Anterior cingulate cortex (tissue), 58 donors: ENCODE measurements at regions not wholly inside any gene's neighbourhood (a gene's known extent, or its start where the extent isn't known, plus 50 kb on each side); places are given as distances from the start of the nearest gene placed in this dataset.
"Not testable (repeated sequence)": the region's sequence is repeated elsewhere in the genome, so short reads cannot be mapped to it uniquely, and the experiment has no call there.

Experiments
- DNase-seq, 58 donors: peaks; one replicate each; lab custom pipeline; 2025; lab: John Stamatoyannopoulos, UW

DNA sequence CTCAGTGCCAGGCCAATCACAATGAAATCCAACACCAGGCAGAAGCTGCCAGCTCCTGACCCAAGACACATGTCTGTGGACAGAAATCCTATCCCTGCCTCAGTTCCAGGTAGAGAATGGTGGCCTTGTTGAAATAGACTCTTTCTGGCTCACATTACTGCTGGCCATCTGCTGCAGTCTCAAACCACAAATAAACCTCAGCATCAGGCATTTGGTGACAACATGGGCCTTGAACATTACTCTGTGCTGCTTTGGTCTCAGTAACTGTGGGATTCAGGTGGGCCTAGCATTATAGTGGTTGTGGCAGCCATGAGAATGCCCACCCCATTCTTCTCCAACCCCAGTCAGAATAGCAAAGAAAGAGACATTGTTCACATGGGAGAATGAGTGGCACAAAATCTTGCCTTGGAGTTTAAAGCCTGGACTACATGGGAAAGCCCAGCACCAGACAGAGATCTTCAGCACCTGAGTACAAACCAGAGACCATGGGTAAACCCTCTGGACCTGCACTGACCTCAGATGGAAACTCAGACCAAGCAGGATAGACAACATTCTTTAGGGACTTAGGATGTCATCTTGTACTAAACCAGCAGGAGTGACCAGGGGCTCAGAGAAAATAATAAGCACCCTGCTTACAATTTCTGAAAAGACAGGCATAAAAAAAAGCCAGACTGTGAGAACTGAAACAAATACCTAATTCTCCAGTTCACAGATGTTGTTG lies 50.4 kb upstream of the TRAM1L1 start:
- no peak for DNase-seq

DNA sequence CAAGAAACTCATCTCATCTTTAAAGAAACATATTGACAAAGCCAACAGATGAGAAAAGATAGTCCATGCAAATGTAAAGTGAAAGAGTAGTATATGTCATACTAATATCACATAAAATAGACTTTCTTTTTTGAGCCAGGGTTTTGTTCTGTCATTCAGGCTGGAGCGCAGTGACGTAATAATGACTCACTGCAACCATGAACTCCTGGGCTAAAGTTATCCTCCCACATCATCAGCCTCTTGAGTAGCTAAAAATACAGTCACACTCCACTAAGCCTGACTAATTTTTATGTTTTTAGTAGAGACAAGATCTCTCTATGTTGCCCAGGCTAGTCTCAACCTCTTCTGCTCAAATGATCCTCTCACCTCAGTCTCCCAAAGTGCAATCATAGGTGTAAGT lies 51.8 kb upstream of the TRAM1L1 start:
- DNase-seq: no peak

DNA sequence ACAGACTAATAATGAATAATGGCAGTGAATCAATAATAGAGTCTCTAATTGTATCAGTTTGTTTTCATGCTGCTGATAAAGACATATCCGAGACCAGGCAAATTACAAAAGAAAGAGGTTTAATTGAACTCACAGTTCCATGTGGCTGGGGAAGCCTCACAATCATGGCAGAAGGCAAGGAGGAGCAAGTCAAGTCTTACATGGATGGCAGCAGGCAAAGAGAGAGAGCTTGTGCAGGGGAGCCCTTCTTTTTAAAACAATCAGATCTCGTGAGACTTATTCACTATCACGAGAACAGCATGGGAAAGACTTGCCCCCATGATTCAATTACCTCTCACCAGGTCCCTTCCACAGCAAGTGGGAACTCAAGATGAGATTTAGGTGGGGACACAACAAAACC lies 53.4 kb upstream of the TRAM1L1 start:
- not testable (repeated sequence) for DNase-seq

DNA sequence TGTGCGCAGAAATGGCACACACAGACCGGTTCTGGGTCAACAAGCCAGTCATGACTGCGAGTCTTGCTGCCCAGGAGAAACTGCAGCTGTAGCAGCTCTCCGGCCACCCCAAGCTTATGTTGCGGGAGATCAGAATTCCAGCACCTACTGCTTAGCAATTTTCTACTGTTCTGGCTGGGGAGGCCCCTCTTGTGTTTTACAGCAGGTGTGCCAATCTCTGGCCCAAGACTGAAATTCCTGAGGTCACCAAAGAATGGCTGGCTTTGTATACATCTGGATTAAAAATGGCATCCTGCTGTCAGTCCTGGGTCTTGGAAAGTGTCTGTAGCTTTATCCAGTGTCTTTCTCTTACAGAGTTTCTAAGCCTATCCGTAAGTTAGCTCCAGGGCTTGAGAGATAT lies 68.9 kb upstream of the TRAM1L1 start:
- no peak for DNase-seq

DNA sequence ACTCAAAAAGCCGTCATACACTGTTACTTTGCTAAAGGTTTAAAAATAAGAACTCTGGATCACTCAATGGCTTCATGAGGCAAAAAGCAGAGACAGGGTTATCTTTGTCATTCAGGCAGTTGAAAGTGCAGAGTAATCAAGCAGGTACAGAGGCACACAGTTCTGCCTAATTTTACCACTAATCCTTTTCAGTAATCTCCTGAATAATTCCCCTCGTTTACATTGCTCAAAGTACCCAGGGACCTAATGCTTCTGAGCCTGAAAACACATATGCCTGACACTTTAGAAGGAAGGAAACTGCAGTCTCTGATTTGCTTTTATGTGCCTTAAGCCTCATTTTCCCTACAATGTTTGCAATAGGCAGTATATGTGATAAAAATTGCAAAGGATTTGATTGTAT lies 71.4 kb upstream of the TRAM1L1 start:
- no peak for DNase-seq

DNA sequence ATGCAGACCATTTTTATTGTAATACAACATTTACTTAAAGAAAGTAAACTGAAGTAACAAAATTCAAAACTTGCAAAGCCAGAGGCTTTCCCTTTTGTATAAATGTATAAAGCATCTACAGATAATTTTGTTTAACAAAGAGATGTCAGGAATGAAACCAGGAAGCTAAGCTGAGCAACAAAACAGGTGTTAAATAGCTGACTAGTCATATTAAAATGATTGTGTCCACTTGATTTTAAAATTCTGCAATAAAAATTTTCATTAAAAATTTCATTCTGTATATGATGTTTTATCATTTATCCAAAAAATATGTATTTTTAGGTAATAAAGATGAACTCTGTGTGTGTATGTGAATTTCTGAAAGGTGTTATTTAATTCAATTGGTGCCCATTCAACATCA lies 72.0 kb upstream of the TRAM1L1 start:
- no peak for DNase-seq

DNA sequence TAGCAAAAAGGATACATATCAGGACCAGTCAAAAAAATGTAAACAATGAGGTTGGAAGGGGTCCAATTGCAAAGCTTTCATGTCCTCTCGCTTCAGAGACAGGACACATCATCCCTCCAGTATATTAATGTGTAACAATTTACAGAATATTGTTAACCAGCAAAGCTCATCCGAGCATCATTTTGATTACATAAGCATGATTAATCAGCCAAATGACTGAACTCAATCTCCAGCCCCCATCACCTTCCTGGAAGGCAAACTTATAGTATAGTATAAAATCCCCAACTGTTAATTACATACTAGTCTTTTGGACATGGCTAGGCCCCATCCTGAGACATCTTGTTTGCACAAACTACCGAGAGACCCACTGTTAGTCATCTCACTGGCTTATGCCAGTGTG lies 77.6 kb upstream of the TRAM1L1 start:
- DNase-seq: no peak

DNA sequence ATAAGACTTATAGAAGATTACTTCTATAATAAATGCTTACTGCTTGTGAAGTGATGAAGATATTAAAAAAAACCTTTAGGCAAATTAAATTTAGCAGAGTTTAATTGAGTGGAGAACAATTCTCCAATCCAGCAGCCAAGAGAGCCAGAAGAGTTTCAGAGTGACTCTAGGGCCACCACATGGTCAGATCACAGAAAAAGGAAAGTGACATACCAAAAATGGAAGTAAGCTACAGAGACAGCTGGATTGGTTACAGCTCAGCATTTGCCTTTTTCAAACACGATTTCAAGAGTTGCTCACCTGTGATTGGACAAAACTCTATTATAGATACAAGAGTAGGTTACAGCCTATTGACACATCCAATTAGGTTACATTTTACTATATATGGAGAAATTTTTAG lies 79.0 kb upstream of the TRAM1L1 start:
- DNase-seq: no peak

DNA sequence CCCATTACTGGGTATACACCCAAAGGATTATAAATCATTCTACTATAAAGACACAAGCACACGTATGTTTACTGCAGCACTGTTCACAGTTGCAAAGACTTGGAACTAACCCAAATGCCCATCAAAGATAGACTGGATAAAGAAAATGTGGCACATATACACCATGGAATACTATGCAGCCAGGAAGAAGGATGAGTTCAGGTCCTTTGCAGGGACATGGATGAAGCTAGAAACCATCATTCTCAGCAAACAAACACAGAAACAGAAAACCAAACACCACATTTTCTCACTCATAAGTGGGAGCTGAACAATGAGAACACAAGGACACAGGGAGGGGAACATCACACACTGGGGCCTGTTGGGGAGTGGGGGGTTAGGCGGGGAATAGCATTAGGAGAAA lies 90.0 kb upstream of the TRAM1L1 start:
- not testable (repeated sequence) for DNase-seq

DNA sequence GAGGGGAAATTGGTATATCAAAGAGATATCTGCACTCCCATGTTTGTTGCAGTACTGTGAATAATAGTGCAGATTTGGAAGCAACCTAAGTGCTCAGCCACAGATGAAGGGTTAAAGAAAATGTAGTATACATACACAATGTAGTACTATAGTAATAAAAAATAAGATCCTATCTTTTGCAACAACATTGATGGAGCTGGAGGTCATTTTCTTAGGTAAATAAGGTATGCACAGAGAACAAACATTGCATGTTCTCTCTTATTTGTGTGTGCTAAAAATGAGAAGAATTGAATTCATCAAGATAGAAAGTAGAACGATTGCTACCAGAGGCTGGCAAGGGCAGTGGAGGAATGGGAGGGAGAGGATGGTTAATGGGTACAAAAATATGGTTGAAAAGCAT lies 117.9 kb upstream of the TRAM1L1 start:
- no peak for DNase-seq

DNA sequence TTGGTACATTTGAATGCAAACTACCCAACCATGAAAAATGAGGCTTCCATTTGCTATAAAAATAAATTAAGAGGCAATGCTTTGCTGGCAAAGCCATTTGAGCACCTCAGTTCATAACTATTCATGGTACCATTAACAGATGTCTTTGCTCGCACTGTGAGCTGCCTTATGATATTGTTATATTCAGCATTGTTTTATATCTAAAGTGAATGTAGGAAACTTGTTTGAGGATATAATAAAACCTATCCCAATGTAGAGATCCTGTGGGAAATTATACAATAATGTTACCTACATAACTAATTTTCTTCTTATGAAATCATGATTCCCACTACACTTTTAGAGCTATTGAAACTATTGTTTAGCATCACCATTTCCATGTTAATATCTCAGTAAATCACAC lies 125.2 kb upstream of the TRAM1L1 start:
- no peak for DNase-seq

DNA sequence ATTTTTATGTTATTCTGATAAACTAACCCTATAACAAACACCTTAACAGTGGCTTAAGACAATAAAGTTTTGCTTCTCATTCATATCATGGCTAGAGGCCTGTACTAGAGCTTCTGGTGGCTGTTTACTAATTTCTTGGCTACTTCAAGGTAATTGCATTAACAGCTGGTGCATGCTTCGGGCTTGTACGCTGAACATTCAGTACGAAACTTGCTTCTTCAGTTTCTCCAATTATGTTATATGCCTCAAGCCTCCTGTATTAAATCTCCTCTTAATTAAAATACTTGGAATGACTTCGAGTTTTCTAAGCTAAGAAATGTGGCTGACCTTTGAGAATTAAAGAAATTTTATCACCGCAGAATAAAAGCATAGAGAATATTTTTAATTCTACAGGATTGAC lies 138.9 kb upstream of the TRAM1L1 start:
- DNase-seq: no peak

DNA sequence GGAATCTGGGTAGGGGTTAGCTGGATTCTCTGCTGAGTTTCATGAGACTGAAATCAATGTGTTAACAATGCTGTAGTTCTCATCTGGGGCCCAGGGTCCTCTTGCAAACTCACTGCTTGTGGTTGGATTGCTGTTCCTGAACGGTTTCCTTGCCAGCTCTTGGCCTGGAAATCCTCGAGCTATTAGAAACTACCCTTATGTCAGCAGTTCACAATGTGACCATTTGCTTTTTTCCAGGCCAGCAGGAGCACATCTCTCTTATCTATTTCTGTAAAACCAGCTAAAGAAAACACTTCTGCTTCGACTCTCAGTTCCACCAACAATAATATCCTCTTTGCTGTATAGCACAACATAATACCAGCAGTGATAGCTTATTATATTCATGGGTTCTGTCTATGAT lies 140.1 kb upstream of the TRAM1L1 start:
- no peak for DNase-seq

DNA sequence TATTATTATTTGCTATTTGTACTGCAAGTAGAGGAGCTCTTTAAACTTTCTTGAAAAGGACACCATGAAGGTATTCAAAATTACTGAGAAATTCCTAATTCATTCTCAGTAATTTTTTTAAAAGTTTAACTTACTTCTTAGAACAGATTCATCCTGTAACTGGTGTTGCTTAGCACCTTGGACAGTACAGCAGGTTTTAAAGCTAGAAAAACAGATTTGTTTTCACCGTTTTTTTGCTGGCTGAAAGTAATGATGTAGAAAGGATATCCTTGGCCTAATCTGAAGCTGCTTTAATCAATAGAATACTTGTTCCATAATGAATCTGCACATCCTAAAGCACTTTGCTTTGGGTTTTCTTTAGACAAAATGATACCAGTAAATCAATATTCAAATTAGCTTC lies 142.5 kb upstream of the TRAM1L1 start:
- no peak for DNase-seq

DNA sequence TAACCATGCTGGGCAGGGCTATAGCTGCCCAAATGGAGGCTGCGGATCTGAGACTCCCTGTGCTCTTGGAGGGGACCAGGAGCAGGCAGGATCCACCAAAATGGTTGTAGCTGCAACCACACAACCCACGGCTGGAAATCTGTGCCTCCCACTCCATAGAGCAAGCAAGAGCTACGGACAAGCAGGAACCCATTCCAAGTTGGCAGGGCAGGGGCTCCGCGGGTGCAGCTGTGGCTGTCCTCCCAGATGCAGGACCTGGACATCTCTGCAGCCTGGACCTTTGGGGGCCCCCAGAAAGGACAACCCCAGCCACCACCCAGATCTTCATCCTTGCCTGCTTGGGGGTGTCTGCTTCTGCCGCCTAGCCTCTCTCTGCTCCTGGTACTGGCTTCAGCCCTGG lies 154.1 kb upstream of the TRAM1L1 start:
- DNase-seq: peak in 1 of 58 donors; percentile 0

DNA sequence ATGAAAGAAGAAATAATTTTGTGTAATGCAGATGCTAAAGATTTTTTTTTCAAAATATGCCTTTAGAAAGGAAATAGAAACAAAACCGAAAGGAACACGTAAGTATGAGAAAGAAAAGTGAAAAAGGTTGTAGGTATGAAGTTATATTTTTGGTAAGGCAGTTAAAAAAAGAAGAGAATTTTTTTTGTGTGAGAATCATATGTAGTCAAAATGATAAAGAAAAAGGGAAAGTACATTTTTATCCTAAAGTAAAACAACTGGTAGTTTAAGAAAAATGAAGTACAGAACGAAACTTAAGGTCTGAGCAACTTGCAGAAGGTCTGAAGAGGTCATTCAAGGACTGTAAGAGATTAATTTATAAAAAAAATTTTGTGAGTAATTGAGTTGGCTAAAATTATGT lies 164.0 kb upstream of the TRAM1L1 start:
- no peak for DNase-seq

DNA sequence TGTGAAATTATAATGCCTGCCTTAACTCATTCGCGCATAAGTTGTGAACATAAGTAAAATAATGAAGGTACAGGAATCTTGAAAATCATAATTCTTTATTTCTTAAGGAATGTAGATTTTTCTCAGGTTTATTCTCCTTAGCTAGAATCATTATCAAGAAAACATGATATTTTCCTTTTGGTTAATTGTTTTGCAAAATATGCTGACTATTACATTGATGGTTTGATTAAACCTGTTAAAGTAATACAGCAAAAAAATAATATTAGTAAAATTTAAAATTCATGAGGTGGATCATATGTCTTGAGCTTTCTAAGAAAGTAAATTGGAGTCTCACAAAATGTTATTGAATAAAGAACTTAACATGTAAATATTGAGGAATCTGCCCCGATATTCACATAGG lies 178.7 kb upstream of the TRAM1L1 start:
- DNase-seq: no peak

DNA sequence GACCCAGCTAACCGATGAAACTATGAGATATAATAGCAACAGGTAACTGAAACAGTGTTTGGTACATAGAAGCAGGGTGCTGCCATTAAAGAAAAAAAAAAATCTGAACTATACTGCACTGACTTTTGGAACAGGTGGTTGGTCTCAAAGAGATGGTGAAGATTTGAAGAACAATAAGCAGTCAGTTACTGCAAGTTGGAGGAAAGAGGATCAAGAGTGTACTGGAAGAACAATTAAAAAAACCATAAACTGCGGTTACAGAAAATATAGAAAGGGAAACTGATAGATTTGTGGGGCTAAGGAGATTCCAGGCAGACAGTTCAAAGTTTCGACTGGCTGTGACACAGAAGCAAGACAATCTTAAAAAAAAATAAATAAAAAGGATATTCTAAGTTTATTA lies 181.9 kb upstream of the TRAM1L1 start:
- DNase-seq: no peak

DNA sequence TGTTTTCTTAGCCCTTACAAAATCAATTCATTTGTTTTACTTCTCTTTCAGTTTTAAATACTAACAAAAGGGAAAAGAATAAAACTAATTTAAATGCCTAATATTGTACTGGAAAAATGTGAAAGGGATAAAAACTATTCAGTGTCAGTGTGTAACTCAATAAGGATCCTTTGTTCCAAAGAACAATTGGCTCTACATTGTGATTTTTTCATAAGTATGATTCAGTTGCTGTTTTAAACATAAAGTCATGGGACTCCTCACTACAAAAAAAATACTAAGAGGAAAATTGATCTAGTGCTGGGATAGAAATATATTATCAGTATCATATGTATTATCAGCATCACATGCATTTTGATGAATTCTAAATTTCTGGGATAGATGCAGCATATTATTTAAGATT lies 199.4 kb upstream of the TRAM1L1 start:
- peak in 1 of 58 donors; percentile 45 for DNase-seq

DNA sequence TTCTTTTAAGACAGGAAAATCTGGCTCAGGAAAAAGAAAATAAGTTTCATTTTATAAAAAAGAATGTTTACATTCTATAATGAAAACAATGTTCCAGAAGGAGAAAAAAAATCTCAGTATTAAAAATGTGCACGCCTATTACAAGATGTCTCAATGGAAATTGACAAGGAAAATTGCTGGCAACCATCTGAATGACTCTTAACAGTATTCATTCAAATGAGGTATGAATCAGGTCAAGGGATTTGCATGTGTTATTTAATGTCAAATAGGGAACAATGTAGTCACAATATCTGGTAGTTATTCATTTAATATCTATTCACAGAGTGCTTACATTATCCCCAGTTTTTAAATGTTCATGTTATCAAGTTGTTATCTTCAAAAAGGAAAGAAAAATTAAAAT lies 208.4 kb upstream of the TRAM1L1 start:
- no peak for DNase-seq

DNA sequence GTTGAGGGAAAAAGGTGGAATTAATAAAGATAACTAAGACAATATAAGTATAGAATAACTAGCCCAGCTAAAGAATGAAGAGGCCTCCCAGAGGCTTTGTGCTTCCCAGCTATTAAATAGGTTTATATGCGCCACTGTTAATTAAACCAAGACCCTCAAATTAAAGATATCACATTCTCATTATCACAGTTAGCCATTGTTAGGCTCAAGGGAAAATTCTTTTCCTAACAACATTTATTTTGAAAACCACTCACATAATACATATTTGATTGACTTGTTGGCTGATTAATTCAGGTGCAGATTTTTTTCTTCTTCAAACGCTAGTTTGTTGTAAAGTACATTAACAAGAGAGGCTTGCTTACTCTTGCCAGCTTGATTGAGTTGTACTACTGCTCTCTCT lies 216.8 kb upstream of the TRAM1L1 start:
- DNase-seq: no peak

DNA sequence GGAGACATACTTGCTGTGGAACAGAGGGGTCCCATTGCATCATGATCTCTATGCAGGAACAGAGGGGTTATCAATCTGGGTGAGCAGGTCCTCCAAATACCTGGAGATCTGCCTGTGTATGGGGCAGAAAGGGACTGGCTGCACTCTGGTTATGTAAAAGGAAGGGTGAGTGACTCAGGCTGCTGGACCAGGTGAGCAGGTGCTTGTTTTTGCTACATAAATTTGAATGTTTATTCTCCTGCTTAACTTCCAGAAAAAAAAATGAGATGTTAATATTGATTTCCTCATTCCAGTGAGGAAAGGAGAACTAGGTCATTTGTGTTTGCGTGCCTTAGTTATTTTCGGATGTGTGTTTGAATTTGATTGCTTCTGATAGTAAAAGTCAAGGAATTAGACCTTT lies 225.8 kb upstream of the TRAM1L1 start:
- DNase-seq: no peak

DNA sequence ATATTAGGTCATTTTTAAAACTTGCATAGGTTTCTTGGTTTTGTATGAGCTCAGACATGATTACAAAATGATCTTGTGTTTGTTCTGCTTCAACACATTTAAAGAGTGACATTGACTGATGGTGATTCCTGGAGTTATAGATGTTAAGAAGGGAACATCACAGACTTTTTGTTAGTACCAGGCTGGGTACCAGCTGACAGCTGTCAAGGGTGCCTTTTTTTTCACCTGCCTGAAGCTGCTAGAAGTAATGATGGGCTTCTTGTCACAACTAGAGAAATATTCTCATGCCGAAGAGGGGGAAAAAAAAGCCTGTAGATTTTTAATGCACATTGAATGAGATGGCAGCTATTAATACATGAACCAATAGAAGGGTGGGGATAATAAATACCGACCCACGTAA lies 226.6 kb upstream of the TRAM1L1 start:
- no peak for DNase-seq
